ENCODE measurements at regions not wholly inside any gene's neighbourhood (a gene's known extent, or its start where the extent isn't known, plus 50 kb on each side); places are given as distances from the start of the nearest gene placed in this dataset.

DNA sequence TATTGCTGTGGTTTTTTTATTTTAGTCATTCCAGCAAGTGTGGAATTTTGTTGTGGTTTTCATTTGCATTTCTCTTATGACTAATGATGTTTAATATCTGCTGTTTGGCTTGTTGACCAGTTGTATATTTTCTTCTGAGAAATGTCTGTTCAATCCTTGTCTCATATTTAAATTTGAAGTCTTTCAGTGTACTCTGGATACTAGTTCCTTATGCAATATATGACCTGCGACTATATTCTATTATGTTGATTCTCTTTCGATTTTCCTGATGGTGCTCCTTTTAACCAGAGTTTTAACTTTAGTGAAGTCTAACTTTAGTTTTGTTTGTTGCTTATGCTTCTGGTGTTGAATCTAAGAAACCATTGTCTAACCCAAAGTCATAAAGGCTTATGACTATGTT lies 1528.0 kb downstream of the TECRL start:
- ChIA-PET POLR2A (no interaction called here), CTCF (no interaction called here)
- no peak overlapping the region for H3K27ac Mint-ChIP-seq
- no peak overlapping the region for H3K4me3 Mint-ChIP-seq
- ATAC-seq: no peak
- intact Hi-C loops (cut with DNase I, micrococcal nuclease): no loop called here
- no peaks in the 10 kb centered on the region for H3K27me3 Mint-ChIP-seq
- no peaks in the 10 kb centered on the region for H3K4me1 Mint-ChIP-seq
- no peak for DNase-seq
- peaks cover 13% of the 10 kb centered on the region for H3K9me3 Mint-ChIP-seq (ENCODE audit: low read depth)
- no peaks in the 10 kb centered on the region for H3K36me3 Mint-ChIP-seq (ENCODE audit: low read depth)

DNA sequence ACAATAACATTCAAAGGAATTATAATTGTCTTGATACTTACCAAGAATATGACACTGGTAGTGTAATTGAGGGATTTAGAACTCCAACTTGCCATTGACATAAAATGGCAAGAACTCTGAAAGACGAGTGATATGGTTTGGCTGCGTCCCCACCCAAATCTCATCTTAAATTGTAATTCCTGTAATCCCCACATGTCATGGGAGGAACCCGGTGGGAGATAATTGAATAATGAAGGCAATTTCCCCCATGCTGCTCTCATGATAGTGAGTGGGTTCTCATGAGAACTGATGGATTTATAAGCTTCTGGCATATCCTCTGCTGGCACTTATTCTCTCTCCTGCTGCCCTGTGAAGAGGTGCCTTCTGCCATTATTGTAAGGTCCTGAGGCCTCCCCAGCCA lies 1536.4 kb downstream of the TECRL start:
- no peak overlapping the region for H3K4me3 Mint-ChIP-seq
- ATAC-seq: no peak
- no peaks in the 10 kb centered on the region for H3K4me1 Mint-ChIP-seq
- H3K27ac Mint-ChIP-seq: no peak overlapping the region
- H3K36me3 Mint-ChIP-seq (ENCODE audit: low read depth): no peaks in the 10 kb centered on the region
- CTCF ChIA-PET: interaction anchor here (0.5 kb wide), 1 partner anchor 358 kb away, joined by 3 read pairs; no protein-coding TSS in a partner anchor
- DNase-seq: no peak
- peaks cover 10% of the 10 kb centered on the region for H3K9me3 Mint-ChIP-seq (ENCODE audit: low read depth)
- POLR2A ChIA-PET: no interaction called here
- intact Hi-C loops (cut with DNase I, micrococcal nuclease): no loop called here
- no peaks in the 10 kb centered on the region for H3K27me3 Mint-ChIP-seq

GRCh38 chr4:62871078-62871477 lies 1538.2 kb downstream of the TECRL start:
- H3K4me3 Mint-ChIP-seq: no peak overlapping the region
- H3K27ac Mint-ChIP-seq: no peak overlapping the region
- no peaks in the 10 kb centered on the region for H3K27me3 Mint-ChIP-seq
- POLR2A ChIA-PET: no interaction called here
- CTCF ChIA-PET: no interaction called here
- no peaks in the 10 kb centered on the region for H3K36me3 Mint-ChIP-seq (ENCODE audit: low read depth)
- no peak for ATAC-seq
- H3K9me3 Mint-ChIP-seq (ENCODE audit: low read depth): peaks cover 8% of the 10 kb centered on the region
- no peak for DNase-seq
- no peaks in the 10 kb centered on the region for H3K4me1 Mint-ChIP-seq
- intact Hi-C loops (cut with DNase I, micrococcal nuclease): no loop called here

- no peaks in the 10 kb centered on the region for H3K4me1 Mint-ChIP-seq
- POLR2A ChIA-PET: no interaction called here
- ATAC-seq (no peak), DNase-seq (no peak)
- H3K36me3 Mint-ChIP-seq (ENCODE audit: low read depth): no peaks in the 10 kb centered on the region
- H3K9me3 Mint-ChIP-seq (ENCODE audit: low read depth): peaks cover 6% of the 10 kb centered on the region
- H3K27ac Mint-ChIP-seq: no peak overlapping the region
- intact Hi-C loops (cut with DNase I, micrococcal nuclease): no loop called here
- H3K27me3 Mint-ChIP-seq: no peaks in the 10 kb centered on the region
- no peak overlapping the region for H3K4me3 Mint-ChIP-seq
- CTCF ChIA-PET: no interaction called here
Measured at GRCh38 chr4:62870451-62870850, 1538.8 kb downstream of the TECRL start.

DNA sequence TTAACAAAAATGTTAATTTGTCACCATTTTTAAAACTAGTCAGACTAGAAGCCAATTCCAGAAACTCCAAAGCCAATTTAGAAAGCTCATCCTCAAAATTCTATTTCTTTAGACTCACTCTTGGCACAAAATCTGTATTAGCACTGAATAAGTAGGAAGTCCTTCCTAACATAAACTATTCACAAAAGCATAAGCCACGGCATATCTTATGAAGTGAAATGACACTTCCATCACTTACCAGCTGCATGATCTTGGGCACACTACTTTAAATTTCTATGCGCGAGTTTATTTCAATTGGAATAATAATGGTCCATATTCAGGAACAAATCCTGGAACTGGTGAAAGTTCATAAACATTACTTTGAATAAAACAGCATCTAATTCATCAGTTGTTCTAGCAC lies 1544.0 kb downstream of the TECRL start:
- CTCF ChIA-PET: no interaction called here
- intact Hi-C loops (cut with DNase I, micrococcal nuclease): no loop called here
- Mint-ChIP-seq H3K4me1 (no peaks in the 10 kb centered on the region), H3K9me3 (ENCODE audit: low read depth) (peaks cover 5% of the 10 kb centered on the region), H3K4me3 (no peak overlapping the region), H3K27ac (no peak overlapping the region), H3K27me3 (no peaks in the 10 kb centered on the region), H3K36me3 (ENCODE audit: low read depth) (no peaks in the 10 kb centered on the region)
- POLR2A ChIA-PET: no interaction called here
- no peak for ATAC-seq
- DNase-seq: no peak

- no peak for ATAC-seq
Measured at GRCh38 chr4:62849696-62850095, 1559.6 kb downstream of the TECRL start.

GRCh38 chr4:62835631-62836030 lies 1573.6 kb downstream of the TECRL start:
- Mint-ChIP-seq H3K4me1 (no peaks in the 10 kb centered on the region), H3K36me3 (ENCODE audit: low read depth) (no peaks in the 10 kb centered on the region), H3K4me3 (no peak overlapping the region), H3K9me3 (ENCODE audit: low read depth) (peaks cover 18% of the 10 kb centered on the region), H3K27me3 (no peaks in the 10 kb centered on the region), H3K27ac (no peak overlapping the region)
- ATAC-seq (no peak), DNase-seq (no peak)
- ChIA-PET POLR2A (no interaction called here), CTCF (no interaction called here)
- intact Hi-C loops (cut with DNase I, micrococcal nuclease): no loop called here

More at GRCh38 chr4:62849696-62850095, 1559.6 kb downstream of the TECRL start:
- CTCF ChIA-PET: no interaction called here
- no peak for DNase-seq
- Mint-ChIP-seq H3K27ac (no peak overlapping the region), H3K27me3 (no peaks in the 10 kb centered on the region), H3K9me3 (ENCODE audit: low read depth) (peaks cover 10% of the 10 kb centered on the region), H3K36me3 (ENCODE audit: low read depth) (no peaks in the 10 kb centered on the region), H3K4me1 (no peaks in the 10 kb centered on the region), H3K4me3 (no peak overlapping the region)
- intact Hi-C loops (cut with DNase I, micrococcal nuclease): no loop called here
- POLR2A ChIA-PET: no interaction called here

GRCh38 chr4:62822306-62822705 lies 1586.9 kb downstream of the TECRL start:
- Mint-ChIP-seq H3K27ac (no peak overlapping the region), H3K9me3 (ENCODE audit: low read depth) (peaks cover 8% of the 10 kb centered on the region), H3K36me3 (ENCODE audit: low read depth) (no peaks in the 10 kb centered on the region), H3K27me3 (no peaks in the 10 kb centered on the region), H3K4me1 (no peaks in the 10 kb centered on the region), H3K4me3 (no peak overlapping the region)
- DNase-seq: no peak
- ATAC-seq: no peak
- ChIA-PET POLR2A (no interaction called here), CTCF (no interaction called here)
- intact Hi-C loops (cut with DNase I, micrococcal nuclease): no loop called here

DNA sequence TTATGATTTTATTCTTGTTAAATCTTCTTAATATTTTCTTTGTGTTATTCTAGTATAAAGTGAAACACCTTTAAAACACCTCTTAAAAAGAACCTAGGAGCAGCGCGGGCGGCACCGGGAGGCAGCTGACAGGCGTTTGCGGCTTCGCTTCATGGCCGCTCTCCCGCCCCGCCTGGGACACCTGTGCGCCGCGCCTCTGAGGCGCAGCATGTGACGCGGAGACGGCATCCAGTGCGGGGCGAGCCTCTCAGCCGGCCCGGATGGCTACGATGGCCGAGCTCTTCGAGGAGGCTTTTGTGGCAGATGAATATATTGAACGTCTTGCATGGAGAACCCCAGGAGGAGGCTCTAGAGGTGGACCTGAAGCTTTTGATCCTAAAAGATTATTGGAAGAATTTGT lies 1592.7 kb downstream of the TECRL start:
- H3K4me1 Mint-ChIP-seq: no peaks in the 10 kb centered on the region
- ATAC-seq (no peak), DNase-seq (peak; percentile 4)
- ChIA-PET CTCF (no interaction called here), POLR2A (no interaction called here)
- intact Hi-C loops (cut with DNase I, micrococcal nuclease): no loop called here
- peaks cover 2% of the 10 kb centered on the region for H3K9me3 Mint-ChIP-seq (ENCODE audit: low read depth)
- H3K4me3 Mint-ChIP-seq: no peak overlapping the region
- no peaks in the 10 kb centered on the region for H3K27me3 Mint-ChIP-seq
- no peak overlapping the region for H3K27ac Mint-ChIP-seq
- H3K36me3 Mint-ChIP-seq (ENCODE audit: low read depth): no peaks in the 10 kb centered on the region

- peaks cover 2% of the 10 kb centered on the region for H3K9me3 Mint-ChIP-seq (ENCODE audit: low read depth)
Measured at GRCh38 chr4:62814510-62815047, 1594.7 kb downstream of the TECRL start.

DNA sequence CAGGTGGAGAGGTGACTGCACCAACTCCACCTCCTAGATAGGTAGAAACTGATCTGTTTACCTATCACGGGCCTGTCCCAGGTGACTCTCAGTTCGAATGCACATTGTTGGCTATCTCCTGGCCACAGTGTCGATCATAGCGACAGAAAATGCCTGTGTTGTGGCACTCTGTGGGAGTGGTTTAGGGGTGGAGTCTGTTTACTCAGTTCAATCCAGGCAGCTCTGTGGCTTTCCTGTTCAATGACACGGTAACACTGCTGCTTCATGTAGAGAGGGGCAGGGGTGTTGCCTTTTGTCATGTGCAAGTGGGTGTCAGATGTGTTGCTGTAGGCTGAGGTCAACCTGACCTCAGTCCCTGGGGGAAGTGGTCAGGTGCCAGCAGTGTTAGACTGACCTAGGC lies 1602.4 kb downstream of the TECRL start:
- H3K27me3 Mint-ChIP-seq: no peaks in the 10 kb centered on the region
- no peaks in the 10 kb centered on the region for H3K4me1 Mint-ChIP-seq
- ATAC-seq (no peak), DNase-seq (no peak)
- ChIA-PET POLR2A (no interaction called here), CTCF (no interaction called here)
- no peak overlapping the region for H3K4me3 Mint-ChIP-seq
- H3K27ac Mint-ChIP-seq: no peak overlapping the region
- H3K9me3 Mint-ChIP-seq (ENCODE audit: low read depth): peaks cover 2% of the 10 kb centered on the region
- intact Hi-C loops (cut with DNase I, micrococcal nuclease): no loop called here
- H3K36me3 Mint-ChIP-seq (ENCODE audit: low read depth): no peaks in the 10 kb centered on the region

More at GRCh38 chr4:62814510-62815047, 1594.7 kb downstream of the TECRL start:
- Mint-ChIP-seq H3K4me3 (no peak overlapping the region), H3K27ac (no peak overlapping the region), H3K4me1 (no peaks in the 10 kb centered on the region), H3K36me3 (ENCODE audit: low read depth) (no peaks in the 10 kb centered on the region), H3K27me3 (no peaks in the 10 kb centered on the region)
- DNase-seq (no peak), ATAC-seq (no peak)
- CTCF ChIA-PET: interaction anchor here (0.7 to 0.8 kb wide), 2 partner anchors 10 to 57 kb away, joined by 3 to 4 read pairs; no protein-coding TSS in a partner anchor
- POLR2A ChIA-PET: no interaction called here
- intact Hi-C loops (cut with DNase I, micrococcal nuclease): no loop called here

DNA sequence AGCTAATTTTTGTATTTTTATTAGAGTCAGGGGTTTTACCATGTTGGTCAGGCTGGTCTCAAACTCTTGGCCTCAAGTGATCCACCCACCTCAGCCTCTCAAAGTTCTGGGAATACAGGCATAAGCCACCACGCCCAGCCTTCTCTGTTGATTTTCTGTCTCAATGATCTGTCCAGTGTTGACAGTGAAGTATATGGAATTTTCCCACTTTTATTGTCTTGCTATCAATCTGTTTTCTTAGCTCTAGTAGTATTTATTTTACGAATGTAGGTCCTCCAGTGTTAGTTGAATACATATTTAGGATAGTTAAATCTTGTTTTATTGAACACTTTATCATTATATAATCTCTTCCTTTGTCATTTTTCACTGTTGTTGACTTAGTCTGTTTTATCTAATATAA lies 1603.9 kb downstream of the ADGRL3 start:
- Mint-ChIP-seq H3K4me3 (no peak overlapping the region), H3K27me3 (no peaks in the 10 kb centered on the region), H3K9me3 (ENCODE audit: low read depth) (peaks cover 9% of the 10 kb centered on the region), H3K36me3 (ENCODE audit: low read depth) (no peaks in the 10 kb centered on the region), H3K27ac (no peak overlapping the region), H3K4me1 (no peaks in the 10 kb centered on the region)
- CTCF ChIA-PET: interaction anchor here (1.1 kb wide), 1 partner anchor 11 kb away, joined by 4 read pairs; no protein-coding TSS in a partner anchor
- ATAC-seq (no peak), DNase-seq (no peak)
- intact Hi-C loops (cut with DNase I, micrococcal nuclease): no loop called here
- POLR2A ChIA-PET: no interaction called here

DNA sequence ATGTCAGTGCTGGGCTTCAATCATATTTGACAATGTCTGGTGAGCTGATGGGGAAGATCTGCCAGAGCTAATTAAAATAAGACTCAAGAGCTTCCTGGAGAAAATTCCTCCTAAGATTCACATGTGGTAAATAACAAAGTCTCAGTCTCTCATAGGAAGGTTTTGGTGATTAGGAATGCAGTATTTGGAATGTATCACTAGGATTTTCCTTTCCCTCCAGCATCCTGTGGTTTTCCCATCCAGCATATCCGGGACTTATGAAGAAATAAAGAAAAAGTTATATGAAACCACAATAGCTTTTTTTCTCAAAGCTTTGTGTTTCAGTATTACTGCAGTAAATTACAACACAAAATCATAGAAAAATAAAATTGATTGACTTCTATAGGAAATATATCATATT lies 1597.1 kb downstream of the ADGRL3 start:
- POLR2A ChIA-PET: no interaction called here
- Mint-ChIP-seq H3K36me3 (ENCODE audit: low read depth) (no peaks in the 10 kb centered on the region), H3K9me3 (ENCODE audit: low read depth) (peaks cover 13% of the 10 kb centered on the region), H3K27ac (no peak overlapping the region), H3K27me3 (no peaks in the 10 kb centered on the region), H3K4me1 (no peaks in the 10 kb centered on the region), H3K4me3 (no peak overlapping the region)
- intact Hi-C loops (cut with DNase I, micrococcal nuclease): no loop called here
- no peak for DNase-seq
- no peak for ATAC-seq
- CTCF ChIA-PET: no interaction called here

All from activated CD4-positive, alpha-beta T cell treated with anti-CD3 and anti-CD28 coated beads for 36 hours (primary cell).